ENCODE measurements at regions not wholly inside any gene's neighbourhood (a gene's known extent, or its start where the extent isn't known, plus 50 kb on each side); places are given as distances from the start of the nearest gene placed in this dataset.

DNA sequence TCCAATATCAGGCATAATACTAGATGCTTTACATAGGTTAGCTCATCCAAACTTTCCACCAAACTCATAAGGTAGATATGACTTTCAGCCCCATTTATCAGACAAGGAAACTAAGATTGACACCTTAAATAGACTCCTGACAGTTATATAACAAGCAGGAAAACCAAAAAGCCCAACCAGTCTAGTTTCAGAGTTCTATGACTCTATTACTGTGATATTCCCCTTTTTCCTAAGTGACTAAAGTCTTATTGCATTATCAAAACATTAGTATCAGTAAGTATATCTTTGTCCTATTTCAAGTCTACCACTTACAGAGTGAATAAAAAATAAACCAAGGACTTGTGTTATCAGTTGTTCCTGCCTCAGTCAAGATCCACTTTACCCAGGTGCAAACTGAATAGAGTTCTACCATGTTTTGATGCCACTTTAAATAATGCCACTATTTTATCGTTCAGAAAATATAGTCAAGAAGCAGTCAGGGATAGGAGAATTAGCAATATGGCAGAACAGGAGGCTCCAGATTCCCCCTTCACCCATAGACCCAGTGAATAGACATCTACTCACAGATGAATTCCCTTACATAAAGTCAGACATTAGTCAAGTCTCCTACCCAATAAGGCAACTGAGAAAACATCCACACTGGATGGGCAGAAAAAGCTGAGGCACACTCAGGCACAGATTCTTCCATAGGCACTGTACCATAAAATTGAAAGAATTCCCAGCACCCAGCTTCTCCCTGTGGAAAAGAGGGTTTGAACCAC is 74.1 kb downstream of the CRPPA start:
- DNase-seq (ENCODE audit: low read depth, low spot score), result no peak
- no peaks in the 10 kb centered on the region for H3K36me3 ChIP-seq (ENCODE audit: control insufficient read depth, insufficient read depth, low read length)
- in situ Hi-C loops (cut with HindIII; ENCODE audit: low pct_unique_long_range_greater_than_20kb, low sequenced_read_pairs), result no loop called here
- CTCF ChIA-PET, result no interaction called here
- POLR2A ChIA-PET, result no interaction called here
- peaks cover 21% of the 10 kb centered on the region for H3K4me1 ChIP-seq (ENCODE audit: control insufficient read depth, insufficient read depth, low read length)
- H3K4me3 ChIP-seq (ENCODE audit: low read depth in 2 of 2, low read length in 2 of 2), result no peak overlapping the region
- no peaks in the 10 kb centered on the region for H3K27me3 ChIP-seq (ENCODE audit: control insufficient read depth, insufficient read depth, low read length)
- H3K27ac ChIP-seq (ENCODE audit: low read length), result peak overlapping the region; percentile 81
- no peak for ATAC-seq
- peaks cover 4% of the 10 kb centered on the region for H3K9me3 ChIP-seq (ENCODE audit: control insufficient read depth, insufficient read depth, low read depth, low read length)
- BruUV-seq (replicated peaks), result no TSS peak
- TF ChIP-seq, protein P1, sequence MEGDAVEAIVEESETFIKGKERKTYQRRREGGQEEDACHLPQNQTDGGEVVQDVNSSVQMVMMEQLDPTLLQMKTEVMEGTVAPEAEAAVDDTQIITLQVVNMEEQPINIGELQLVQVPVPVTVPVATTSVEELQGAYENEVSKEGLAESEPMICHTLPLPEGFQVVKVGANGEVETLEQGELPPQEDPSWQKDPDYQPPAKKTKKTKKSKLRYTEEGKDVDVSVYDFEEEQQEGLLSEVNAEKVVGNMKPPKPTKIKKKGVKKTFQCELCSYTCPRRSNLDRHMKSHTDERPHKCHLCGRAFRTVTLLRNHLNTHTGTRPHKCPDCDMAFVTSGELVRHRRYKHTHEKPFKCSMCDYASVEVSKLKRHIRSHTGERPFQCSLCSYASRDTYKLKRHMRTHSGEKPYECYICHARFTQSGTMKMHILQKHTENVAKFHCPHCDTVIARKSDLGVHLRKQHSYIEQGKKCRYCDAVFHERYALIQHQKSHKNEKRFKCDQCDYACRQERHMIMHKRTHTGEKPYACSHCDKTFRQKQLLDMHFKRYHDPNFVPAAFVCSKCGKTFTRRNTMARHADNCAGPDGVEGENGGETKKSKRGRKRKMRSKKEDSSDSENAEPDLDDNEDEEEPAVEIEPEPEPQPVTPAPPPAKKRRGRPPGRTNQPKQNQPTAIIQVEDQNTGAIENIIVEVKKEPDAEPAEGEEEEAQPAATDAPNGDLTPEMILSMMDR (IDR thresholded peaks at IDR 0.05), result no peak
- TF ChIP-seq SIN3A (IDR thresholded peaks at IDR 0.05; ENCODE audit: borderline replicate concordance, insufficient read depth, low read depth, low read length), result no peak
- no peak for TF ChIP-seq TCF7L2 (IDR thresholded peaks at IDR 0.05; ENCODE audit: low read depth, low read length)
- TF ChIP-seq POLR2AphosphoS5 (IDR thresholded peaks at IDR 0.05; ENCODE audit: low read depth, low read length), result no peak
- TF ChIP-seq REST (IDR thresholded peaks at IDR 0.05; ENCODE audit: insufficient read depth in 1 of 2, low read depth in 2 of 2, low read length in 1 of 2), result no peak
- intact Hi-C loops (cut with micrococcal nuclease; ENCODE audit: unreplicated experiment), result no loop called here

GRCh38 chr7:16345979-16346958 is 75.1 kb downstream of the CRPPA start:
- Histone ChIP-seq H3K9me3 (ENCODE audit: control insufficient read depth, insufficient read depth, low read depth, low read length) (peaks cover 4% of the 10 kb centered on the region), H3K27ac (ENCODE audit: low read length) (peak overlapping the region; percentile 81), H3K27me3 (ENCODE audit: control insufficient read depth, insufficient read depth, low read length) (no peaks in the 10 kb centered on the region), H3K36me3 (ENCODE audit: control insufficient read depth, insufficient read depth, low read length) (no peaks in the 10 kb centered on the region), H3K4me3 (ENCODE audit: low read depth in 2 of 2, low read length in 2 of 2) (no peak overlapping the region), H3K4me1 (ENCODE audit: control insufficient read depth, insufficient read depth, low read length) (peaks cover 21% of the 10 kb centered on the region)
- intact Hi-C loops (cut with micrococcal nuclease; ENCODE audit: unreplicated experiment) (no loop called here), in situ Hi-C loops (cut with HindIII; ENCODE audit: low pct_unique_long_range_greater_than_20kb, low sequenced_read_pairs) (no loop called here)
- peak; percentile 63 for TF ChIP-seq TCF7L2 (IDR thresholded peaks at IDR 0.05; ENCODE audit: low read depth, low read length)
- TF ChIP-seq POLR2AphosphoS5 (IDR thresholded peaks at IDR 0.05; ENCODE audit: low read depth, low read length), result no peak
- ChIA-PET POLR2A (no interaction called here), CTCF (no interaction called here)
- ATAC-seq (peak; percentile 97), DNase-seq (ENCODE audit: low read depth, low spot score) (peak; percentile 75)
- BruUV-seq (replicated peaks), result no TSS peak

Measured in Panc1 (cell line).